ENCODE measurements at regions not wholly inside any gene's neighbourhood (a gene's known extent, or its start where the extent isn't known, plus 50 kb on each side); places are given as distances from the start of the nearest gene placed in this dataset.

DNA sequence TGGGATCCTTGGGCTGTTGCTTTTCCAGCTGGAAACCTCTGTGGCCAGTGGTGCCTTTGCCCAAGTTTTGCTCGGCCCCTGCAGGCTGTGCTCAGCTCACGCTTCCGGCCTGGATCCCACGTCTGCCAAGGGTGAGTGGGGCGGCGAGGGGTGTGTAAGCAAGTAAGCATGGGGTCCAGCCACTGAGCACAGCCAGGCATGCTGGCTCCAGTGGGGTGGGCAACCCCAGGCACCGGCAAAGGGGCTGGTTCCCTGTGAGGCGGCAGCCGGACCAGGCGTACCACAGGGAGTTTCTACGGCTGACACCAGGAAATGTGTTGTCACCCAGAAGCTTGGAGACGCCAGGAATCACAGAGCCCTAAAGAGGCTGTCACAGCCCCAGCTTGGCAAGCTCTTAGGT lies 393.4 kb upstream of the CCDC196 start:
- BruUV-seq (replicated peaks), result no TSS peak
- H3K9me3 Mint-ChIP-seq (ENCODE audit: unreplicated experiment), result no peaks in the 10 kb centered on the region
- no peak overlapping the region for H3K4me3 Mint-ChIP-seq (ENCODE audit: unreplicated experiment)
- intact Hi-C loops (cut with micrococcal nuclease), result no loop called here
- CTCF ChIA-PET, result interaction anchor here (0.6 to 1.1 kb wide), 3 partner anchors 21 to 826 kb away, joined by 3 to 4 read pairs (median 3); no protein-coding TSS in a partner anchor
- H3K36me3 Mint-ChIP-seq (ENCODE audit: insufficient read depth, unreplicated experiment), result no peaks in the 10 kb centered on the region
- no peak for DNase-seq (ENCODE audit: unreplicated experiment)
- TF ChIP-seq, protein P1, sequence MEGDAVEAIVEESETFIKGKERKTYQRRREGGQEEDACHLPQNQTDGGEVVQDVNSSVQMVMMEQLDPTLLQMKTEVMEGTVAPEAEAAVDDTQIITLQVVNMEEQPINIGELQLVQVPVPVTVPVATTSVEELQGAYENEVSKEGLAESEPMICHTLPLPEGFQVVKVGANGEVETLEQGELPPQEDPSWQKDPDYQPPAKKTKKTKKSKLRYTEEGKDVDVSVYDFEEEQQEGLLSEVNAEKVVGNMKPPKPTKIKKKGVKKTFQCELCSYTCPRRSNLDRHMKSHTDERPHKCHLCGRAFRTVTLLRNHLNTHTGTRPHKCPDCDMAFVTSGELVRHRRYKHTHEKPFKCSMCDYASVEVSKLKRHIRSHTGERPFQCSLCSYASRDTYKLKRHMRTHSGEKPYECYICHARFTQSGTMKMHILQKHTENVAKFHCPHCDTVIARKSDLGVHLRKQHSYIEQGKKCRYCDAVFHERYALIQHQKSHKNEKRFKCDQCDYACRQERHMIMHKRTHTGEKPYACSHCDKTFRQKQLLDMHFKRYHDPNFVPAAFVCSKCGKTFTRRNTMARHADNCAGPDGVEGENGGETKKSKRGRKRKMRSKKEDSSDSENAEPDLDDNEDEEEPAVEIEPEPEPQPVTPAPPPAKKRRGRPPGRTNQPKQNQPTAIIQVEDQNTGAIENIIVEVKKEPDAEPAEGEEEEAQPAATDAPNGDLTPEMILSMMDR (IDR thresholded peaks at IDR 0.05; ENCODE audit: unreplicated experiment), result no peak
- POLR2A ChIA-PET, result no interaction called here
- no peaks in the 10 kb centered on the region for H3K4me1 Mint-ChIP-seq (ENCODE audit: insufficient read depth, unreplicated experiment)
- H3K27me3 Mint-ChIP-seq (ENCODE audit: insufficient read depth, unreplicated experiment), result peaks cover 26% of the 10 kb centered on the region
- H3K27ac Mint-ChIP-seq (ENCODE audit: low read depth, unreplicated experiment), result no peak overlapping the region

DNA sequence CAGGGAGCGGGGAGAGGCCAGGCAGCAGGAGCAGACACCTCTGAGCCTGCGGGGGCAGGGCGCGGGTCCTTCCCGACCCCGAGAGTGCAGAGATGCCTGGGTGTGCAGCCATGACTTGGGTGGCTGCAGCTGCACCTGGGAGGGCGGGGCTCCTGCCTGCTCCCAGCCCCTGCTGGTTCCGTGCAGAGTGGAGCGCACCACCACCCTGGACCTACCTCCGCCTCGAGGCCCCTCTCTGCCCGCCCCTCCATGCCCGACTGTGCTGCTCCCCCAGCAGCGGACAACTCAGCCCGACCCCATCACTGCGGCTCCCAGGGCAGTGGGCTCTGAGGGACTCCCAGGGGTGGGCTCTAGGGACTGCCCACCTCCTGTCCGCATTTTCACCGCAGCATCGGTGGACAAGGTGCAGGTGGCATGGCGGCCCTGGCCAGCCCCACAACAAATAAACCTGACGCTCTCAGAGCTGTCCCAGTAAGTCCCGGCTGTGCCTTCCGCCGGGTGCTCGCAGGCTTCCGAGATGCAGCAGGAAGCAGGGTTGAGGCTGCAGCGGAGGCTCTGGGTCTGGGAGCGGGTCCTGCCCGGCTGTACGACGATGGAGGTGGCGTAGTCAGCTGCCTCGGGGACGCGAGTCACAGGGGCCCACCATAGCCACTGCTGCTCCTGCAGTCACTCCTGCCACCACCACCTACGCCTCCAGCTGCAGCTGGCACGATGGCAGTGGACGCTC lies 392.0 kb upstream of the CCDC196 start:
- no peaks in the 10 kb centered on the region for H3K9me3 Mint-ChIP-seq (ENCODE audit: unreplicated experiment)
- BruUV-seq (replicated peaks), result no TSS peak

DNA sequence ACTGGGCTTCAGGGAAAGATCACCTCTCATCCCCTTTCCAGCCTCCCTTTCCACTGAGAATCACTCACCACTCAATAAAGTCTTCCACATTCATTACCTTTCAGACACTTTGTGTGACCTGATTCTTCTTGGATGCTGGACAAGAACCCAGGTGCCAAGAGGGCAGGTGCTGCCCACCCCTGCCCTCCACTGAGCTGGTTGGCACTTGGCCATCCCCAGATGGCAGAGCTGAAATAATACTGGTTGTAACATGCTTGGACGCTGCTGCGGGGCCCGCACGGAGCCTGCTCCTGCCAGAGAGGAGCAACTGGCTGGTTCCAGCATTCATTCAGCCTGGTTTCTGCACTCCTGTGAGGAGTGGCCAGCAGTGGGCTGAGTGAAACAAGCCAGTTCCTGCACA lies 386.7 kb upstream of the CCDC196 start:
- Mint-ChIP-seq H3K4me1 (ENCODE audit: insufficient read depth, unreplicated experiment) (no peaks in the 10 kb centered on the region), H3K27ac (ENCODE audit: low read depth, unreplicated experiment) (no peak overlapping the region), H3K4me3 (ENCODE audit: unreplicated experiment) (no peak overlapping the region), H3K9me3 (ENCODE audit: unreplicated experiment) (no peaks in the 10 kb centered on the region), H3K27me3 (ENCODE audit: insufficient read depth, unreplicated experiment) (peaks cover 11% of the 10 kb centered on the region), H3K36me3 (ENCODE audit: insufficient read depth, unreplicated experiment) (no peaks in the 10 kb centered on the region)
- no peak for DNase-seq (ENCODE audit: unreplicated experiment)
- no TSS peak for BruUV-seq (replicated peaks)
- POLR2A ChIA-PET, result no interaction called here
- TF ChIP-seq, protein P1 (IDR thresholded peaks at IDR 0.05; ENCODE audit: unreplicated experiment), result no peak
- CTCF ChIA-PET, result no interaction called here
- intact Hi-C loops (cut with micrococcal nuclease), result no loop called here

More for the DNA sequence above, 392.0 kb upstream of the CCDC196 start:
- Mint-ChIP-seq H3K4me1 (ENCODE audit: insufficient read depth, unreplicated experiment) (no peaks in the 10 kb centered on the region), H3K27me3 (ENCODE audit: insufficient read depth, unreplicated experiment) (peaks cover 26% of the 10 kb centered on the region), H3K27ac (ENCODE audit: low read depth, unreplicated experiment) (no peak overlapping the region), H3K4me3 (ENCODE audit: unreplicated experiment) (no peak overlapping the region), H3K36me3 (ENCODE audit: insufficient read depth, unreplicated experiment) (no peaks in the 10 kb centered on the region)
- no peak for DNase-seq (ENCODE audit: unreplicated experiment)
- POLR2A ChIA-PET, result no interaction called here
- intact Hi-C loops (cut with micrococcal nuclease), result no loop called here
- CTCF ChIA-PET, result no interaction called here
- TF ChIP-seq, protein P1 (IDR thresholded peaks at IDR 0.05; ENCODE audit: unreplicated experiment), result no peak

DNA sequence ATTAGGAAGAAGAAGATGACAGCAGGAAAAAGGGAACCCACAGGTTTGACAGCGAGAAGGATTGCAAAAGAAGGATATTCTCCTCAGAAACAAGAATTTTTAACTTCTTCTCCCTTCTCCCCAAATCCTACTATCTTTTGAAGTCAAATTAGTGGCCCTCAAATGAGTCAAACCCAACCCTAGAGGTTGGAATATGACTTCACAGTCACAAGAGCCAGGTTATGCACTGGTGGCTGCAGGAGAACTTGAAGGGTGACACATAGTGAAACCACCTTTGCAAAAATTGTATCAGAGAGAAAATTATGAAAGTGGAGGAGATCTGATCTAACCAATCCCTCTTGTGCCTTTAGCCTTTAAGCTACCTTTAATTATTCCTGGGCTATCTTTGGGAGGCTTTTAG lies 386.2 kb upstream of the CCDC196 start:
- Mint-ChIP-seq H3K36me3 (ENCODE audit: insufficient read depth, unreplicated experiment) (no peaks in the 10 kb centered on the region), H3K9me3 (ENCODE audit: unreplicated experiment) (no peaks in the 10 kb centered on the region), H3K27me3 (ENCODE audit: insufficient read depth, unreplicated experiment) (peaks cover 11% of the 10 kb centered on the region), H3K4me1 (ENCODE audit: insufficient read depth, unreplicated experiment) (no peaks in the 10 kb centered on the region), H3K4me3 (ENCODE audit: unreplicated experiment) (no peak overlapping the region), H3K27ac (ENCODE audit: low read depth, unreplicated experiment) (no peak overlapping the region)
- intact Hi-C loops (cut with micrococcal nuclease), result no loop called here
- BruUV-seq (replicated peaks), result no TSS peak
- no peak for DNase-seq (ENCODE audit: unreplicated experiment)
- ChIA-PET CTCF (no interaction called here), POLR2A (no interaction called here)
- TF ChIP-seq, protein P1 (IDR thresholded peaks at IDR 0.05; ENCODE audit: unreplicated experiment), result no peak

Measured in MCF 10A (cell line).